H1 (cell line): ENCODE measurements at regions not wholly inside any gene's neighbourhood (a gene's known extent, or its start where the extent isn't known, plus 50 kb on each side); places are given as distances from the start of the nearest gene placed in this dataset.

Experiments
- ATF2 ChIP-seq: IDR thresholded peaks from 2 replicates; pipeline ENCODE4 v1.6.1; 2012; ENCODE audit warnings: low read length, inconsistent platforms
- CREB1 ChIP-seq: IDR thresholded peaks from 2 replicates; pipeline ENCODE4 v1.6.1; 2012; ENCODE audit warnings: inconsistent platforms

GRCh38 chr4:83906561-83906960, 370.7 kb downstream of the GPAT3 start (continued):
- TF ChIP-seq ATF2, result no peak
- no peak for TF ChIP-seq CREB1
